Heart right ventricle (tissue), 16 donors: ENCODE measurements at regions not wholly inside any gene's neighbourhood (a gene's known extent, or its start where the extent isn't known, plus 50 kb on each side); places are given as distances from the start of the nearest gene placed in this dataset.

ENCODE experiments used
- ATAC-seq, 8 donors: fragments of 200-7000 bp; cut with Tn5 transposase; one replicate each; pipeline ENCODE4 v1.9.1; 2020; ENCODE audit warnings: mild to moderate bottlenecking in 8 of 8, moderate library complexity in 8 of 8, moderate number of reproducible peaks in 1 of 8
- DNase-seq, 2 donors: peaks; one replicate each; pipeline ENCODE4 v3.0.0-alpha.2; 2020
- H3K27ac ChIP-seq, 10 donors: fragments of 200-600 bp; sonication (generic) in 2 of 10; one replicate each; pipeline versions ENCODE4 v1.5.0 to v1.8.0; 2020 to 2022; ENCODE audit warnings: mild to moderate bottlenecking in 3 of 10
- H3K27me3 ChIP-seq, 7 donors: fragments of 200-600 bp; one replicate each; pipeline ENCODE4 v1.8.0; 2021 to 2022; ENCODE audit warnings: mild to moderate bottlenecking in 2 of 7
- H3K36me3 ChIP-seq, 9 donors: fragments of 200-600 bp; sonication (generic) in 1 of 9; one replicate each; pipeline versions ENCODE4 v1.5.0 to v1.8.0; 2020 to 2022; ENCODE audit warnings: mild to moderate bottlenecking in 2 of 9
- H3K4me1 ChIP-seq, 9 donors: fragments of 200-600 bp; sonication (generic) in 1 of 9; one replicate each; pipeline versions ENCODE4 v1.5.0 to v1.8.0; 2020 to 2022; ENCODE audit warnings: mild to moderate bottlenecking in 4 of 9
- H3K4me3 ChIP-seq, 10 donors: fragments of 200-600 bp; sonication (generic) in 2 of 10; one replicate each; pipeline versions ENCODE4 v1.5.0 to v1.8.0; 2020 to 2022; ENCODE audit warnings: mild to moderate bottlenecking in 7 of 10, moderate library complexity in 2 of 10
- H3K9me3 ChIP-seq, 11 donors: fragments of 200-600 bp in 10 of 11; sonication (generic) in 2 of 11; one replicate each; pipeline versions ENCODE4 v1.5.0 to v1.8.0; 2013 to 2022; ENCODE audit warnings: mild to moderate bottlenecking in 2 of 11, control low read depth in 1 of 11, moderate library complexity in 1 of 11
- WGBS, 2 donors: extraction: QIAGEN DNeasy Blood & Tissue Kit; methylation state at CpG; one replicate each; pipeline ENCODE4 v1.1.7; 2013; ENCODE audit warnings: inconsistent platforms in 1 of 2; 5-methylcytosine and 5-hydroxymethylcytosine counted together
- intact Hi-C, 10 donors: fragments of 100-400 bp; cut with DNase I; formaldehyde crosslinking; loops; one replicate each; pipeline versions ENCODE4 v1.11.1 to v1.14.2; 2022
- TF ChIP-seq, protein P1 (sequence below), 9 donors: fragments of 200-600 bp; sonication (generic) in 2 of 9; IDR thresholded peaks; one replicate each; pipeline versions ENCODE4 v1.5.0 to v1.8.0; 2021 to 2022; ENCODE audit warnings: antibody characterized with exemption in 9 of 9, mild to moderate bottlenecking in 5 of 9, moderate library complexity in 1 of 9
- donor health status: Arrhythmogenic right ventricular cardiomyopathy.
- donor health status: ischemic (EF 13 %, LVEDD 7.1; RV severe dilation, severe dysfunction).
- donor health status: healthy with polysubstance abuse.
- donor health status: DM: no; HTN: yes; CAD: no.
- donor health status: DM: no; HTN: no; CAD: no.
- donor health status: ischemic (EF 25% LVEDD 6.9; RV normal size, moderate dysfunction).
- donor health status: ischemic (EF 25% LVEDD 5.7; RV mildly dilated, moderate dysfunction).
- donor health status: healthy.
- donor health status: DM: yes; HTN: yes; CAD: no.
- donor health status: Ischemic cardiomyopathy.
- donor health status: ischemic (EF 35%, LVEDD 5.7; RV mildly dilated, moderate dysfunction).
- donor health status: nonischemic (EF 11% LVEDD 7.7; RV severe dilation, severe dysfunction).
- donor health status: DM: yes; HTN: yes; CAD: no.
- donor health status: PGD.
- donor health status: ischemic (EF 29% LVEDD 5.4; RV normal size, mild dysfunction).
- donor health status: nonischemic (EF 23%, LVEDD 6.1; RV moderate dilation, normal function).

DNA sequence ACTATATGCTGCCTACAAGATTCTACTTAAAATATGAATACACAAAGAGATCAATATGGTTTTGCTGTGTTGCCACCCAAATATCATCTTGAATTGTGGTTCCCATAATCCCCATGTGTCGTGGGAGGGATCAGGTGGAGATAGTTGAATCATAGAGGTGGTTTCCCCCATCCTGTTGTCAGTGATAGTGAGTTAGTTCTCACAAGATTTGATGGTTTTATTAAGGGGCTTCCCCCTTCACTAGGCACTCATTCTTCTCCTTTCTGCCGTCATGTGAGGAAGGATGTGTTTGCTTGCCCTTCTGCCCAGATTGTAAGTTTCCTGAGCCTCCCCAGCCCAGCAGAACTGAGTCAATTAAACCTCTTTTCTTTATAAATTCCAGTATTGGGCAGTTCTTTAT, 654.4 kb upstream of the NR5A2 start:
- no peak overlapping the region for H3K4me3 ChIP-seq
- TF ChIP-seq, protein P1, sequence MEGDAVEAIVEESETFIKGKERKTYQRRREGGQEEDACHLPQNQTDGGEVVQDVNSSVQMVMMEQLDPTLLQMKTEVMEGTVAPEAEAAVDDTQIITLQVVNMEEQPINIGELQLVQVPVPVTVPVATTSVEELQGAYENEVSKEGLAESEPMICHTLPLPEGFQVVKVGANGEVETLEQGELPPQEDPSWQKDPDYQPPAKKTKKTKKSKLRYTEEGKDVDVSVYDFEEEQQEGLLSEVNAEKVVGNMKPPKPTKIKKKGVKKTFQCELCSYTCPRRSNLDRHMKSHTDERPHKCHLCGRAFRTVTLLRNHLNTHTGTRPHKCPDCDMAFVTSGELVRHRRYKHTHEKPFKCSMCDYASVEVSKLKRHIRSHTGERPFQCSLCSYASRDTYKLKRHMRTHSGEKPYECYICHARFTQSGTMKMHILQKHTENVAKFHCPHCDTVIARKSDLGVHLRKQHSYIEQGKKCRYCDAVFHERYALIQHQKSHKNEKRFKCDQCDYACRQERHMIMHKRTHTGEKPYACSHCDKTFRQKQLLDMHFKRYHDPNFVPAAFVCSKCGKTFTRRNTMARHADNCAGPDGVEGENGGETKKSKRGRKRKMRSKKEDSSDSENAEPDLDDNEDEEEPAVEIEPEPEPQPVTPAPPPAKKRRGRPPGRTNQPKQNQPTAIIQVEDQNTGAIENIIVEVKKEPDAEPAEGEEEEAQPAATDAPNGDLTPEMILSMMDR (IDR thresholded peaks at IDR 0.05) = no peak
- WGBS, 2 donors = 41 to 61% methylated on average over 2 of the region's 2 CpGs
- ATAC-seq (no peak), DNase-seq (no peak)
- H3K4me1 ChIP-seq = no peaks in the 10 kb centered on the region
- no peaks in the 10 kb centered on the region for H3K36me3 ChIP-seq
- H3K27ac ChIP-seq = no peak overlapping the region
- no peaks in the 10 kb centered on the region for H3K27me3 ChIP-seq
- intact Hi-C loops = no loop called here
- peaks cover 0 to 7% (median 0%) of the 10 kb centered on the region in 11 donors for H3K9me3 ChIP-seq

DNA sequence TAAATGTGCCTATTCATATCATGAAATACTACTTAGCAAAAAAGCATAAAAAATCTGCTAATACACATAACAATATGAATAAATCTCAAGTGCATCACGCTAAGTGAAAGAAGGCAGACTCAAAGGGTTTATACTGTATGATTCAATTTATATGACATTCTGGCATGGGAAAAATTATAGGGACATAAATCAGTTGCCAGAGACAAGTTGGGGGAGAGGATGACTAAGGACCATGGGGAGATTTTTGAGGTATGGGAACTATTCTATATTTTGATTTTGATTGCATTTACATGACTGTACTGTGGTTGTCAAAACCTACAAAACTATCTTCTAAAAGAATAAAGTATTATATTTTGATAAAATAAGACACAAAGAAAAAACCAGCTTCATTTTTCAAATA, 650.3 kb upstream of the NR5A2 start:
- H3K27me3 ChIP-seq = no peaks in the 10 kb centered on the region
- intact Hi-C loops = no loop called here
- no peak overlapping the region for H3K27ac ChIP-seq
- H3K4me1 ChIP-seq = no peaks in the 10 kb centered on the region
- H3K4me3 ChIP-seq = no peak overlapping the region
- ATAC-seq (no peak), DNase-seq (no peak)
- no peaks in the 10 kb centered on the region for H3K36me3 ChIP-seq
- peaks cover 0 to 7% (median 0%) of the 10 kb centered on the region in 11 donors for H3K9me3 ChIP-seq
- 84 to 90% methylated on average over 1 of the region's 1 CpG for WGBS, 2 donors
- TF ChIP-seq, protein P1 (IDR thresholded peaks at IDR 0.05) = no peak

DNA sequence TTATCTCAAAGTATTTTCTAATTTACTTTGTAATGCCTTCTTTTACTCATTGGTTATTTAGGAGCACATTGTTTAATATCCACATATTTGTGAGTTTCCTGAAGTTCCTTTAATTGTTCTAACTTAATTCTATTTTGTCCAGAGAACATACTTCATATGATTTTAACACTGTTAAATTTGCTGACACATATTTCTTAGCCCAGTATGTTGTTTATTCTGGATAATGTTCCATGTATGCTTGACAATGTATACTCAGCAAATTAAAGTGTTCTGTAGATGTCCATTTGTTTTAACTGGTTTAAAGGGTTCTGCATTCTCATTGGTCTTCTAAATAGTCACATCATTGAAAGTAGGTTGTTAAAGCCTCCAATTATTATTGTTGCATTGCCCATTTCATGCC, 643.7 kb upstream of the NR5A2 start:
- TF ChIP-seq, protein P1 (IDR thresholded peaks at IDR 0.05) = no peak
- intact Hi-C loops = no loop called here
- Histone ChIP-seq H3K27me3 (no peaks in the 10 kb centered on the region), H3K9me3 (no peaks in the 10 kb centered on the region), H3K4me1 (no peaks in the 10 kb centered on the region), H3K4me3 (no peak overlapping the region), H3K36me3 (no peaks in the 10 kb centered on the region), H3K27ac (no peak overlapping the region)
- DNase-seq (no peak), ATAC-seq (no peak)

DNA sequence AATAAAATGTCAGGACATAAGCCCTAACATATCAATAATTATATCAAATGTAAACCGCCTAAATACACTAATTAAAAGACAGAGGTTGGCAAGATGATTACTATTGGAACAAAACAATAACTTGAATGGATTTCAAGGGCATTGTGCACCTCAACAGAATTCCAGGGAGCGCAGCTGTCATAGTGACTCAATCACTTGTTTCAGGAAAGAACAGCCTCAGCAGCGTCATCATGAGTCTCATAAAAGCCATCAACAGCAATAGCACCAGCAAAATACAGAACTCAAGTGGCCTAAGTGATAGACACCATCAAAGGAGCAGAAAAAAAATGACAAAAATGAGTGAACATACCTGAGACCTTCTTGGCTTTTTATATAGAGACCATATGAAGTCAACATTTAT, 632.7 kb upstream of the NR5A2 start:
- Histone ChIP-seq H3K4me1 (no peaks in the 10 kb centered on the region), H3K27ac (no peak overlapping the region), H3K36me3 (no peaks in the 10 kb centered on the region), H3K27me3 (no peaks in the 10 kb centered on the region), H3K9me3 (peaks cover 0 to 4% (median 0%) of the 10 kb centered on the region in 11 donors), H3K4me3 (no peak overlapping the region)
- no peak for DNase-seq
- intact Hi-C loops = no loop called here
- 82 to 91% methylated on average over 3 of the region's 3 CpGs for WGBS, 2 donors
- TF ChIP-seq, protein P1 (IDR thresholded peaks at IDR 0.05) = no peak
- ATAC-seq = no peak

DNA sequence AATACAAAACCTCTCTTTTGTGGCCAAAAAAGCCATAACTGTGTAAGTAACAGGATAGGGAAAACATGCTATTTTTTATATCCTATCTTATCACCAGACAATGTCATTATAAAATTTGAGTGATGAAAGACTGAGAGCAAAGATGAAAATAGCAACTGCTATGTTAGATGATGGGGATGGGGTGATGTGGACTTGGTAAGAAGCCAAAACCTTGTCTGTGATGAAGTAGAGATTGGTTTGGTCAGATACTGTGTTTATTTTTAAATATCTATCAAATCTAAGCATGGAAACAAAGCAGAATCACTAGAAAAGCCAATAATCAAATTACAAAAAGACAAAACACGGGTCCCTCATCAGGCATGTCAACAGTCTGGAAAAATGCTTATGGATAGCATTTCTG, 631.1 kb upstream of the NR5A2 start:
- no peaks in the 10 kb centered on the region for H3K9me3 ChIP-seq
- H3K4me1 ChIP-seq = peaks cover 0 to 3% (median 0%) of the 10 kb centered on the region in 9 donors
- H3K27me3 ChIP-seq = no peaks in the 10 kb centered on the region
- no peak overlapping the region for H3K4me3 ChIP-seq
- H3K36me3 ChIP-seq = no peaks in the 10 kb centered on the region
- ATAC-seq (no peak), DNase-seq (no peak)
- TF ChIP-seq, protein P1 (IDR thresholded peaks at IDR 0.05) = no peak
- no peak overlapping the region for H3K27ac ChIP-seq
- 33% methylated on average over 1 of the region's 1 CpG for WGBS, 2 donors
- intact Hi-C loops = no loop called here
